ENCODE measurements at regions not wholly inside any gene's neighbourhood (a gene's known extent, or its start where the extent isn't known, plus 50 kb on each side); places are given as distances from the start of the nearest gene placed in this dataset.

DNA sequence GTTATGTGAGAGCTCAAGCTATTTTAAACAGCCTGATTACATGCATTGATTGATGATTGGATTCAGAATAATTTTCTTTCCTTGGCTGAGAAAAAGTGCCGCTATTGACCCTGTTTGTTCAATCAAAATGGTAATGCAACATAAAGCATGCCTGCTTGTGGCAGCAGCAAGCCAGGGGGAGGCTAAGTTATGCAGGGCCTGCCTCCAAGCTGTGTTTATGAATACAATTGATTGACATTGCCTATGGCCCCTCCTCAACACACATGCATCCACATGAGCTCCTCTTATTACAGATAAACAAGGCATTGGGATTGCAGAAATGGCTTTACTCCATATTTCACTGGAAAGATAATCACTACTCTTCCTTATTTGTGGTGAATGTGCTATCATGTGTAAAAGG is 395.6 kb downstream of the TDRD15 start:
- H3K4me3 ChIP-seq (ENCODE audit: low read depth, low read length): no peak overlapping the region
- POLR2A ChIA-PET: no interaction called here
- H3K9me3 ChIP-seq (ENCODE audit: control insufficient read depth, insufficient read depth, low read depth, low read length): no peaks in the 10 kb centered on the region
- no peaks in the 10 kb centered on the region for H3K36me3 ChIP-seq (ENCODE audit: control insufficient read depth in 2 of 2, insufficient read depth in 1 of 2, low read length in 2 of 2)
- CTCF ChIA-PET: no interaction called here
- TF ChIP-seq, protein P1, sequence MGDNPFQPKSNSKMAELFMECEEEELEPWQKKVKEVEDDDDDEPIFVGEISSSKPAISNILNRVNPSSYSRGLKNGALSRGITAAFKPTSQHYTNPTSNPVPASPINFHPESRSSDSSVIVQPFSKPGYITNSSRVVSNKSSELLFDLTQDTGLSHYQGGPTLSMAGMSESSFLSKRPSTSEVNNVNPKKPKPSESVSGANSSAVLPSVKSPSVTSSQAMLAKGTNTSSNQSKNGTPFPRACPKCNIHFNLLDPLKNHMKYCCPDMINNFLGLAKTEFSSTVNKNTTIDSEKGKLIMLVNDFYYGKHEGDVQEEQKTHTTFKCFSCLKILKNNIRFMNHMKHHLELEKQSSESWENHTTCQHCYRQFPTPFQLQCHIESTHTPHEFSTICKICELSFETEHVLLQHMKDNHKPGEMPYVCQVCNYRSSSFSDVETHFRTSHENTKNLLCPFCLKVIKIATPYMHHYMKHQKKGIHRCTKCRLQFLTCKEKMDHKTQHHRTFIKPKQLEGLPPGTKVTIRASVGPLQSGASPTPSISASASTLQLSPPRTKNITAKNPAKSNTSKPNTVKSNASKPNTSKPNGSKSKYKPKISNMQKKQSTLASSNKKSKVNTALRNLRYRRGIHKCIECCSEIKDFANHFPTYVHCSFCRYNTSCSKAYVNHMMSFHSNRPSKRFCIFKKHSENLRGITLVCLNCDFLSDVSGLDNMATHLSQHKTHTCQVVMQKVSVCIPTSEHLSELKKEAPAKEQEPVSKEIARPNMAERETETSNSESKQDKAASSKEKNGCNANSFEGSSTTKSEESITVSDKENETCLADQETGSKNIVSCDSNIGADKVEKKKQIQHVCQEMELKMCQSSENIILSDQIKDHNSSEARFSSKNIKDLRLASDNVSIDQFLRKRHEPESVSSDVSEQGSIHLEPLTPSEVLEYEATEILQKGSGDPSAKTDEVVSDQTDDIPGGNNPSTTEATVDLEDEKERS (tag by site-specific recombination; IDR thresholded peaks at IDR 0.05): no peak
- no peaks in the 10 kb centered on the region for H3K4me1 ChIP-seq (ENCODE audit: control insufficient read depth, insufficient read depth, low read length)
- H3K27ac ChIP-seq (ENCODE audit: extremely low read depth, low read depth, low read length): no peak overlapping the region

DNA sequence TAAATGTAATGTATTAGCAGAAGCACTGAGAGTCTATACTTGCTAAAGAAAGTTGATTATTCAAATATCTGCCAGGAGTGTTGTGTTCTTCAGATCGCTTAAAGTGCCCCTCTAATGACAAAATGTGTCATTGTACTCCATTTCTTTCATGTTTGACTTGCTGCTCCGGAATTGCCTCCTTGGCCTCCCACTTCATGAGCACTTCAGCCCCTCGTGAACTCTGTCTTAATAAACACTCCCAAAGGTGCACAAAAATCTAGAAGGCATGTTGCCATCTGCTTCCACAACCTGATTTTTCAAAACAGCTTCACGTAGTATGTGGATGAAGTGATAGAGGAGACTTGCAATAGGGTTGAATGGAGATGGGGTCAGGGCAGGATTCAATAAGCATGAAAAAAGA is 396.1 kb downstream of the TDRD15 start:
- no peaks in the 10 kb centered on the region for H3K36me3 ChIP-seq (ENCODE audit: control insufficient read depth in 2 of 2, insufficient read depth in 1 of 2, low read length in 2 of 2)
- CTCF ChIA-PET: no interaction called here

DNA sequence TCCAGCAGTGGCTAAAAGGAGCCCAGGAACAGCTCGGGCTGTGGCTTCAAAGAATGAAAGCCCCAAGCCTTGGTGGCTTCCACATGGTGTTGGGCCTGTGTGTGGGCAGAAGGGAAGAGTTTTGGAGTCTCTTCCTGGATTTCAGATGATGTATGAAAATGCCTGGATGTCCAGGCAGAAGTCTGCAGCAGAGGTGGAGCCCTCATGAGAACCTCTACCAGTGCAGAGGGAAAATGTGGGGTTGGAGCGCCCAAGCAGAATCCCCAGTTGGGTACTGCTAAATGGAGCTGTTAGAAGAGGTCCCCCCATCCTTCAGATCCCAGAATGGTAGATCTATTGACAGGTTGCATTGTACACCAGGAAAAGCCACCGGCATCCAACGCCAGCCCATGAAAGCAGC is 412.1 kb downstream of the TDRD15 start:
- TF ChIP-seq ZNF155 (tag by site-specific recombination; IDR thresholded peaks at IDR 0.05) (no peak), KLF8 (tag by site-specific recombination; IDR thresholded peaks at IDR 0.05) (no peak), SETDB1 (IDR thresholded peaks at IDR 0.05; ENCODE audit: insufficient read length, low read length) (peak; percentile 84), ZNF211 (tag by site-specific recombination; IDR thresholded peaks at IDR 0.05; ENCODE audit: low read depth) (no peak), ZNF132 (tag by site-specific recombination; IDR thresholded peaks at IDR 0.05; ENCODE audit: borderline replicate concordance) (no peak)
- TF ChIP-seq, protein P2, sequence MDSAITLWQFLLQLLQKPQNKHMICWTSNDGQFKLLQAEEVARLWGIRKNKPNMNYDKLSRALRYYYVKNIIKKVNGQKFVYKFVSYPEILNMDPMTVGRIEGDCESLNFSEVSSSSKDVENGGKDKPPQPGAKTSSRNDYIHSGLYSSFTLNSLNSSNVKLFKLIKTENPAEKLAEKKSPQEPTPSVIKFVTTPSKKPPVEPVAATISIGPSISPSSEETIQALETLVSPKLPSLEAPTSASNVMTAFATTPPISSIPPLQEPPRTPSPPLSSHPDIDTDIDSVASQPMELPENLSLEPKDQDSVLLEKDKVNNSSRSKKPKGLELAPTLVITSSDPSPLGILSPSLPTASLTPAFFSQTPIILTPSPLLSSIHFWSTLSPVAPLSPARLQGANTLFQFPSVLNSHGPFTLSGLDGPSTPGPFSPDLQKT (IDR thresholded peaks at IDR 0.05; ENCODE audit: borderline replicate concordance, low read depth, low read length): no peak
- TF ChIP-seq, protein P1 (tag by site-specific recombination; IDR thresholded peaks at IDR 0.05): no peak
- POLR2A ChIA-PET: no interaction called here

More for the DNA sequence above, 396.1 kb downstream of the TDRD15 start:
- Histone ChIP-seq H3K4me3 (ENCODE audit: low read depth, low read length) (no peak overlapping the region), H3K27ac (ENCODE audit: extremely low read depth, low read depth, low read length) (no peak overlapping the region), H3K4me1 (ENCODE audit: control insufficient read depth, insufficient read depth, low read length) (no peaks in the 10 kb centered on the region), H3K9me3 (ENCODE audit: control insufficient read depth, insufficient read depth, low read depth, low read length) (no peaks in the 10 kb centered on the region)
- TF ChIP-seq ZNF112 (tag by site-specific recombination; IDR thresholded peaks at IDR 0.05) (no peak), ZNF510 (tag by site-specific recombination; IDR thresholded peaks at IDR 0.05; ENCODE audit: insufficient replicate concordance) (no peak), SCRT2 (tag by site-specific recombination; IDR thresholded peaks at IDR 0.05) (no peak), ZNF423 (tag by site-specific recombination; IDR thresholded peaks at IDR 0.05) (no peak), ZBTB21 (tag by site-specific recombination; IDR thresholded peaks at IDR 0.05) (no peak)
- POLR2A ChIA-PET: no interaction called here

More for the DNA sequence above, 412.1 kb downstream of the TDRD15 start:
- CTCF ChIA-PET: no interaction called here
- H3K4me3 ChIP-seq (ENCODE audit: low read depth, low read length): no peak overlapping the region
- H3K36me3 ChIP-seq (ENCODE audit: control insufficient read depth in 2 of 2, insufficient read depth in 1 of 2, low read length in 2 of 2): no peaks in the 10 kb centered on the region
- no peak overlapping the region for H3K27ac ChIP-seq (ENCODE audit: extremely low read depth, low read depth, low read length)
- H3K4me1 ChIP-seq (ENCODE audit: control insufficient read depth, insufficient read depth, low read length): no peaks in the 10 kb centered on the region
- no peaks in the 10 kb centered on the region for H3K9me3 ChIP-seq (ENCODE audit: control insufficient read depth, insufficient read depth, low read depth, low read length)

Measured in HEK293 (cell line).